HCT116 (cell line): ENCODE measurements at regions not wholly inside any gene's neighbourhood (a gene's known extent, or its start where the extent isn't known, plus 50 kb on each side); places are given as distances from the start of the nearest gene placed in this dataset.

ENCODE experiments used
- CTCF ChIP-seq, 3 experiments: fragments of 200-600 bp in 1 of 3; sonication (generic) in 1 of 3; IDR thresholded peaks in 2 of 3; conservative IDR thresholded peaks in 1 of 3; 2 replicates each; pipeline ENCODE4 v1.5.1; 2012 to 2017; ENCODE audit warnings: low read depth in 2 of 3, low read length in 2 of 3, antibody characterized with exemption in 1 of 3, borderline replicate concordance in 1 of 3, control low read depth in 1 of 3, mild to moderate bottlenecking in 1 of 3, mixed read lengths in 1 of 3, mixed run types in 1 of 3, moderate library complexity in 1 of 3; ENCODE audit not compliant: insufficient read depth in 1 of 3
- MAX ChIP-seq: IDR thresholded peaks from 2 replicates; pipeline ENCODE4 v1.6.1; 2012

GRCh38 chr6:130761286-130761685 is 65.9 kb upstream of the SMLR1 start:
- TF ChIP-seq CTCF (IDR thresholded peaks at IDR 0.05 in 2 of 3, conservative IDR thresholded peaks at IDR 0.05 in 1 of 3; ENCODE audit: borderline replicate concordance in 1 of 3, insufficient read depth in 1 of 3, low read depth in 2 of 3, low read length in 2 of 3) (no peak), MAX (no peak)
